Esophagus squamous epithelium (tissue), 5 donors: ENCODE measurements at regions not wholly inside any gene's neighbourhood (a gene's known extent, or its start where the extent isn't known, plus 50 kb on each side); places are given as distances from the start of the nearest gene placed in this dataset.

Experiments
- DNase-seq: peaks from one replicate; lab custom pipeline; 2025; lab: John Stamatoyannopoulos, UW
- H3K27ac ChIP-seq, 4 donors: fragments of 200-600 bp; sonication (generic); one replicate each; pipeline ENCODE4 v1.5.1; 2016 to 2019; ENCODE audit warnings: mild to moderate bottlenecking in 1 of 4
- H3K27me3 ChIP-seq, 4 donors: fragments of 200-600 bp; sonication (generic); 1 replicate in 3 of 4; 2 replicates in 1 of 4; pipeline versions ENCODE4 v1.5.1 to v1.6.0; 2017 to 2021; ENCODE audit warnings: antibody characterized with exemption in 1 of 4
- H3K36me3 ChIP-seq, 3 donors: fragments of 200-600 bp; sonication (generic); one replicate each; pipeline ENCODE4 v1.5.1; 2016 to 2019
- H3K4me1 ChIP-seq, 3 donors: fragments of 200-600 bp; sonication (generic); one replicate each; pipeline ENCODE4 v1.5.1; 2017 to 2019
- H3K4me3 ChIP-seq, 4 donors: fragments of 200-600 bp; sonication (generic); 1 replicate in 3 of 4; 2 replicates in 1 of 4; pipeline ENCODE4 v1.5.1; 2016 to 2019; ENCODE audit warnings: mild to moderate bottlenecking in 2 of 4, moderate library complexity in 1 of 4
- H3K9me3 ChIP-seq, 3 donors: fragments of 200-600 bp; sonication (generic); one replicate each; pipeline ENCODE4 v1.5.1; 2016 to 2019
- POLR2A ChIP-seq, 4 donors: fragments of 450-650 bp; IDR thresholded peaks; one replicate each; pipeline ENCODE4 v1.6.1; 2017; ENCODE audit warnings: antibody characterized with exemption in 4 of 4, mild to moderate bottlenecking in 4 of 4, moderate library complexity in 3 of 4
- WGBS, 2 donors: methylation state at CpG; one replicate each; pipeline ENCODE4 v1.1.5; 2018; 5-methylcytosine and 5-hydroxymethylcytosine counted together
- intact Hi-C: fragments of 100-400 bp; cut with DNase I; formaldehyde crosslinking; loops from one replicate; pipeline ENCODE4 v1.15.0; 2022
- TF ChIP-seq, protein P1 (sequence below), 6 experiments: fragments of 450-650 bp in 4 of 6; fragments of 200-600 bp in 2 of 6; sonication (generic) in 2 of 6; IDR thresholded peaks; one replicate each; pipeline ENCODE4 v1.5.1; 2016 to 2019; ENCODE audit warnings: antibody characterized with exemption in 6 of 6, mild to moderate bottlenecking in 4 of 6, moderate library complexity in 4 of 6
- donor health status: DM: yes; HTN: yes; CAD: no.

DNA sequence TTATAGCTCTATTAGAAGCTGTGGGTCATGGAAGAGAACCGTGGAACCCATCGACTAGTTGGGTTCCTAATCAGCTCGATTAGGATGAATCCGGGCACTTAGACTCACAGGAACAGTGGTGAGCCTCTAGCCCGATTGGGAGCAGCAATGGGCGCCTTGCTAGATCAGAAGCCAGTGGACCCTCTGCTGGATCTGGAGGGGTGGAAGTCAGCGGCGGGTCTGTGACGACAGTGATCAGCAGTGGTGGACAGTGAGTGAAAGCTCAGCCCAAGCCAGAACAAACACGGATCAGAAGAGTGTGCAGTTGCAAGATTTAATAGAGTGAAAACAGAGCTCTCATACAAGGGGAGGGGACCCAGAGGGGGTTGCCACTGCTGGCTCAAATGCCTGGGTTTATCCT is 1170.2 kb downstream of the OTOL1 start:
- Histone ChIP-seq H3K4me3 (no peak overlapping the region), H3K36me3 (no peaks in the 10 kb centered on the region), H3K27me3 (no peaks in the 10 kb centered on the region), H3K9me3 (peaks cover 0 to 3% (median 0%) of the 10 kb centered on the region in 3 donors), H3K27ac (no peak overlapping the region), H3K4me1 (no peaks in the 10 kb centered on the region)
- WGBS, 2 donors, result 88 to 89% methylated on average over 7 to 10 of the region's 10 CpGs
- TF ChIP-seq, protein P1, sequence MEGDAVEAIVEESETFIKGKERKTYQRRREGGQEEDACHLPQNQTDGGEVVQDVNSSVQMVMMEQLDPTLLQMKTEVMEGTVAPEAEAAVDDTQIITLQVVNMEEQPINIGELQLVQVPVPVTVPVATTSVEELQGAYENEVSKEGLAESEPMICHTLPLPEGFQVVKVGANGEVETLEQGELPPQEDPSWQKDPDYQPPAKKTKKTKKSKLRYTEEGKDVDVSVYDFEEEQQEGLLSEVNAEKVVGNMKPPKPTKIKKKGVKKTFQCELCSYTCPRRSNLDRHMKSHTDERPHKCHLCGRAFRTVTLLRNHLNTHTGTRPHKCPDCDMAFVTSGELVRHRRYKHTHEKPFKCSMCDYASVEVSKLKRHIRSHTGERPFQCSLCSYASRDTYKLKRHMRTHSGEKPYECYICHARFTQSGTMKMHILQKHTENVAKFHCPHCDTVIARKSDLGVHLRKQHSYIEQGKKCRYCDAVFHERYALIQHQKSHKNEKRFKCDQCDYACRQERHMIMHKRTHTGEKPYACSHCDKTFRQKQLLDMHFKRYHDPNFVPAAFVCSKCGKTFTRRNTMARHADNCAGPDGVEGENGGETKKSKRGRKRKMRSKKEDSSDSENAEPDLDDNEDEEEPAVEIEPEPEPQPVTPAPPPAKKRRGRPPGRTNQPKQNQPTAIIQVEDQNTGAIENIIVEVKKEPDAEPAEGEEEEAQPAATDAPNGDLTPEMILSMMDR (IDR thresholded peaks at IDR 0.05), result no peak
- no peak for TF ChIP-seq POLR2A (IDR thresholded peaks at IDR 0.05)
- no peak for DNase-seq
- intact Hi-C loops, result no loop called here

GRCh38 chr3:162670181-162670580 is 1173.6 kb downstream of the OTOL1 start:
- no peak for DNase-seq
- intact Hi-C loops, result no loop called here

DNA sequence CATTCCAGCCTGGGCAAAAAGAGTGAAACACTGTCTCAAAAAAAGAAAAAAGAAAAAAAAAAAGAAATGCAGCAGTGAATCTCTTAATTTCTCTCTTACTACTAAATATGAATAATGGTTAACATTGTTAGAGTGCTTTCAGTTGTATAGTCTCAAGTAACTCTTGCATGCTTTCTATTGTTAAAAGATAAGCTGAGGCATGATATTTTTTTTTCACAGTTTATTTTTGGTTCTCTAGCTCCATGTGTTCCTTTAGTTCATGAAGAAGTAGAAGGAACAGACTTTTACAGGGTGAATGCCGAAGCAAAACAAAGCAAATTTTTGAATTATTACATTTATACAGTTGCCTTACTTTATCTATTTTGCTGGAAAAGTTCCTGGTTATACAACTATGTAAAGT is 1180.9 kb downstream of the OTOL1 start:
- intact Hi-C loops, result no loop called here
- no peaks in the 10 kb centered on the region for H3K4me1 ChIP-seq

More at GRCh38 chr3:162670181-162670580, 1173.6 kb downstream of the OTOL1 start:
- H3K27me3 ChIP-seq, result no peaks in the 10 kb centered on the region
- no peaks in the 10 kb centered on the region for H3K36me3 ChIP-seq
- TF ChIP-seq, protein P1 (IDR thresholded peaks at IDR 0.05), result no peak
- no peak for TF ChIP-seq POLR2A (IDR thresholded peaks at IDR 0.05)
- H3K4me3 ChIP-seq, result no peak overlapping the region
- H3K9me3 ChIP-seq, result peaks cover 0 to 3% (median 0%) of the 10 kb centered on the region in 3 donors
- no peaks in the 10 kb centered on the region for H3K4me1 ChIP-seq
- H3K27ac ChIP-seq, result no peak overlapping the region

DNA sequence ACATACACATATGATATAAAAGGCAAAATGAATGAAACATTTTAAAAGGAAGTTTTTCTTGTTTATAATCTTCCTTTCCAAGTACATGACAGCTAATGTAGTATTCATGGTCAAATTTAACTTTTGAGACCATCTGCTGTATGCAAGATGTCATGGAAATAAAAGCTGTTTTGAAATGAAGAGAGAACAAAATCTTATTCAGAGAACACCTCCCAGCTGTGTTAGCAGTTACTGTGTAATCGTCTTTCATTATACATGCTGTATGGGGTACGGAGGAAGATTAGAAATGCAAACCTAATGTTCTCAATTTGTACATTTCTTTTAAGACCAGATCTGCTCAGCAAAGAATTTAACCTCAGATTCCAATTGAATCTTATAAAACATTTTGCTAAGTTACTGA is 1182.3 kb downstream of the OTOL1 start:
- TF ChIP-seq, protein P1 (IDR thresholded peaks at IDR 0.05), result no peak
- no peak for TF ChIP-seq POLR2A (IDR thresholded peaks at IDR 0.05)
- Histone ChIP-seq H3K4me1 (no peaks in the 10 kb centered on the region), H3K36me3 (no peaks in the 10 kb centered on the region), H3K9me3 (no peaks in the 10 kb centered on the region), H3K27ac (no peak overlapping the region), H3K4me3 (no peak overlapping the region), H3K27me3 (no peaks in the 10 kb centered on the region)
- no peak for DNase-seq
- WGBS, 2 donors, result 52 to 60% methylated on average over 2 of the region's 2 CpGs
- intact Hi-C loops, result no loop called here

More for the DNA sequence above, 1180.9 kb downstream of the OTOL1 start:
- no peak overlapping the region for H3K4me3 ChIP-seq
- H3K36me3 ChIP-seq, result no peaks in the 10 kb centered on the region
- no peaks in the 10 kb centered on the region for H3K27me3 ChIP-seq
- no peak overlapping the region for H3K27ac ChIP-seq
- H3K9me3 ChIP-seq, result no peaks in the 10 kb centered on the region
- TF ChIP-seq, protein P1 (IDR thresholded peaks at IDR 0.05), result no peak
- TF ChIP-seq POLR2A (IDR thresholded peaks at IDR 0.05), result no peak
- WGBS, 2 donors, result 56 to 63% methylated on average over 1 of the region's 1 CpG
- DNase-seq, result no peak

DNA sequence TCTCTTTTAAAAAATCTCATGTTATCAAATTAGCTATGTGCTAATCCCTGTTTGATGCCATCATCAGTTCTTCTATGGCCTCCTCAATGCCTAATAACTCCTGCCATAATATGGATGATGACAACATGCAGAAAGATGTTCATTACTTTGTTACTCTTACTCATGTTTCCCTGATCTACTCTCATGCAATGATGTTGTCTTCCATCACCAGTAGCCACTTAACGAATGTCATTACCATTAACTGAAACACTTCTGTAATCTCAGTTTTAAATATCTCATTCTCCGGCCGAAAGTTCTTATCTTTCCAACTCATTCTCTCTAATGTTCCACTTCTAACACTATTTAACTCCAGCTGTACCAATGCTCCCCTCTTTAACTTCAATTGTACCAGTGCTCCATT is 1187.7 kb downstream of the OTOL1 start:
- H3K27ac ChIP-seq, result no peak overlapping the region
- H3K4me3 ChIP-seq, result no peak overlapping the region
- no peaks in the 10 kb centered on the region for H3K36me3 ChIP-seq
- H3K9me3 ChIP-seq, result no peaks in the 10 kb centered on the region
- no peaks in the 10 kb centered on the region for H3K27me3 ChIP-seq
- no peaks in the 10 kb centered on the region for H3K4me1 ChIP-seq
- DNase-seq, result no peak
- intact Hi-C loops, result no loop called here
- TF ChIP-seq POLR2A (IDR thresholded peaks at IDR 0.05), result no peak
- TF ChIP-seq, protein P1 (IDR thresholded peaks at IDR 0.05), result no peak
- 58% methylated on average over 3 of the region's 3 CpGs for WGBS, 2 donors
